ENCODE measurements at regions not wholly inside any gene's neighbourhood (a gene's known extent, or its start where the extent isn't known, plus 50 kb on each side); places are given as distances from the start of the nearest gene placed in this dataset.

DNA sequence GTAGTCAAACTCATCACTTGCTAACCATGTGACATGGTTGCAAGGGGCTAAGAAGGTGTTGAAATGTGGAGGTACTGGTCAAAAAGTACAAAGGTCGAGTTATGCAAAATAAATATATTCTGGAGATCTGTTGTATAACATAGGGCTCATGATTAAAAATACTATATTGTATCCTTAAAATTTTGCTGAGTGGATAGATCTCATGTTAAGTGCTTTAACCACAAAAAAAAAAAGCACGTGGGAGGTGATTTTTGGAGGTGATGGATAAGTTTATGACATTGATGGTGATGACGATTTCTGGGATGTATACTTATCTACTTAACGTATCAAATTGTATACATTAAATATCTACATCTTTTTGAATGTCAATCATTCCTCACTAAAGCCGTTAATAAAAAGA lies 96.2 kb upstream of the PAPPA start:
- no peak for DNase-seq (ENCODE audit: low read depth, low spot score)
- no peaks in the 10 kb centered on the region for H3K4me1 ChIP-seq (ENCODE audit: control insufficient read depth, insufficient read depth, low read length)
- no peak for ATAC-seq
- H3K27ac ChIP-seq (ENCODE audit: low read length), result no peak overlapping the region
- intact Hi-C loops (cut with micrococcal nuclease; ENCODE audit: unreplicated experiment), result no loop called here
- no peak for TF ChIP-seq POLR2AphosphoS5 (IDR thresholded peaks at IDR 0.05; ENCODE audit: low read depth, low read length)
- TF ChIP-seq, protein P1, sequence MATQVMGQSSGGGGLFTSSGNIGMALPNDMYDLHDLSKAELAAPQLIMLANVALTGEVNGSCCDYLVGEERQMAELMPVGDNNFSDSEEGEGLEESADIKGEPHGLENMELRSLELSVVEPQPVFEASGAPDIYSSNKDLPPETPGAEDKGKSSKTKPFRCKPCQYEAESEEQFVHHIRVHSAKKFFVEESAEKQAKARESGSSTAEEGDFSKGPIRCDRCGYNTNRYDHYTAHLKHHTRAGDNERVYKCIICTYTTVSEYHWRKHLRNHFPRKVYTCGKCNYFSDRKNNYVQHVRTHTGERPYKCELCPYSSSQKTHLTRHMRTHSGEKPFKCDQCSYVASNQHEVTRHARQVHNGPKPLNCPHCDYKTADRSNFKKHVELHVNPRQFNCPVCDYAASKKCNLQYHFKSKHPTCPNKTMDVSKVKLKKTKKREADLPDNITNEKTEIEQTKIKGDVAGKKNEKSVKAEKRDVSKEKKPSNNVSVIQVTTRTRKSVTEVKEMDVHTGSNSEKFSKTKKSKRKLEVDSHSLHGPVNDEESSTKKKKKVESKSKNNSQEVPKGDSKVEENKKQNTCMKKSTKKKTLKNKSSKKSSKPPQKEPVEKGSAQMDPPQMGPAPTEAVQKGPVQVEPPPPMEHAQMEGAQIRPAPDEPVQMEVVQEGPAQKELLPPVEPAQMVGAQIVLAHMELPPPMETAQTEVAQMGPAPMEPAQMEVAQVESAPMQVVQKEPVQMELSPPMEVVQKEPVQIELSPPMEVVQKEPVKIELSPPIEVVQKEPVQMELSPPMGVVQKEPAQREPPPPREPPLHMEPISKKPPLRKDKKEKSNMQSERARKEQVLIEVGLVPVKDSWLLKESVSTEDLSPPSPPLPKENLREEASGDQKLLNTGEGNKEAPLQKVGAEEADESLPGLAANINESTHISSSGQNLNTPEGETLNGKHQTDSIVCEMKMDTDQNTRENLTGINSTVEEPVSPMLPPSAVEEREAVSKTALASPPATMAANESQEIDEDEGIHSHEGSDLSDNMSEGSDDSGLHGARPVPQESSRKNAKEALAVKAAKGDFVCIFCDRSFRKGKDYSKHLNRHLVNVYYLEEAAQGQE (IDR thresholded peaks at IDR 0.05; ENCODE audit: insufficient read depth in 1 of 2, low read depth in 2 of 2, low read length in 1 of 2), result no peak
- no peak for TF ChIP-seq TCF7L2 (IDR thresholded peaks at IDR 0.05; ENCODE audit: low read depth, low read length)
- no peak for TF ChIP-seq SIN3A (IDR thresholded peaks at IDR 0.05; ENCODE audit: borderline replicate concordance, insufficient read depth, low read depth, low read length)
- no peak for TF ChIP-seq CTCF (IDR thresholded peaks at IDR 0.05)
- H3K36me3 ChIP-seq (ENCODE audit: control insufficient read depth, insufficient read depth, low read length), result no peaks in the 10 kb centered on the region
- in situ Hi-C loops (cut with HindIII; ENCODE audit: low pct_unique_long_range_greater_than_20kb, low sequenced_read_pairs), result no loop called here
- no peak overlapping the region for H3K4me3 ChIP-seq (ENCODE audit: low read depth in 2 of 2, low read length in 2 of 2)
- no peaks in the 10 kb centered on the region for H3K27me3 ChIP-seq (ENCODE audit: control insufficient read depth, insufficient read depth, low read length)
- no TSS peak for BruUV-seq (replicated peaks)
- H3K9me3 ChIP-seq (ENCODE audit: control insufficient read depth, insufficient read depth, low read depth, low read length), result no peaks in the 10 kb centered on the region
- ChIA-PET POLR2A (no interaction called here), CTCF (no interaction called here)

GRCh38 chr9:116058421-116058820 lies 95.2 kb upstream of the PAPPA start:
- no TSS peak for BruUV-seq (replicated peaks)

More at GRCh38 chr9:116058421-116058820, 95.2 kb upstream of the PAPPA start:
- no peaks in the 10 kb centered on the region for H3K27me3 ChIP-seq (ENCODE audit: control insufficient read depth, insufficient read depth, low read length)
- no peak for ATAC-seq
- DNase-seq (ENCODE audit: low read depth, low spot score), result no peak
- in situ Hi-C loops (cut with HindIII; ENCODE audit: low pct_unique_long_range_greater_than_20kb, low sequenced_read_pairs), result no loop called here
- no peak overlapping the region for H3K27ac ChIP-seq (ENCODE audit: low read length)
- H3K4me3 ChIP-seq (ENCODE audit: low read depth in 2 of 2, low read length in 2 of 2), result no peak overlapping the region
- H3K4me1 ChIP-seq (ENCODE audit: control insufficient read depth, insufficient read depth, low read length), result no peaks in the 10 kb centered on the region
- intact Hi-C loops (cut with micrococcal nuclease; ENCODE audit: unreplicated experiment), result no loop called here
- ChIA-PET POLR2A (no interaction called here), CTCF (no interaction called here)
- no peaks in the 10 kb centered on the region for H3K9me3 ChIP-seq (ENCODE audit: control insufficient read depth, insufficient read depth, low read depth, low read length)
- TF ChIP-seq TCF7L2 (IDR thresholded peaks at IDR 0.05; ENCODE audit: low read depth, low read length) (no peak), SIN3A (IDR thresholded peaks at IDR 0.05; ENCODE audit: borderline replicate concordance, insufficient read depth, low read depth, low read length) (no peak), CTCF (IDR thresholded peaks at IDR 0.05) (no peak), POLR2AphosphoS5 (IDR thresholded peaks at IDR 0.05; ENCODE audit: low read depth, low read length) (no peak)
- TF ChIP-seq, protein P1 (IDR thresholded peaks at IDR 0.05; ENCODE audit: insufficient read depth in 1 of 2, low read depth in 2 of 2, low read length in 1 of 2), result no peak
- no peaks in the 10 kb centered on the region for H3K36me3 ChIP-seq (ENCODE audit: control insufficient read depth, insufficient read depth, low read length)
